Stimulated activated naive CD8-positive, alpha-beta T cell treated with anti-CD3 and anti-CD28 coated beads, Interleukin-15, amount 100 ng/mL, for 72 hours (primary cell): ENCODE measurements at regions not wholly inside any gene's neighbourhood (a gene's known extent, or its start where the extent isn't known, plus 50 kb on each side); places are given as distances from the start of the nearest gene placed in this dataset.
"Not testable (repeated sequence)": the region's sequence is repeated elsewhere in the genome, so short reads cannot be mapped to it uniquely, and the experiment has no call there.

Experiments
- ATAC-seq: fragments of 150-1000 bp; cut with Tn5 transposase; 2 replicates; pipeline ENCODE4 v1.10.0; 2021; ENCODE audit warnings: mild to moderate bottlenecking, moderate library complexity
- DNase-seq, 2 donors: peaks; one replicate each; pipeline ENCODE4 v3.0.0; 2021 to 2022
- H3K27ac Mint-ChIP-seq, 2 donors: one replicate each; pipeline ENCODE4 v1.8.0; 2022; ENCODE audit warnings: mild to moderate bottlenecking in 2 of 2, mixed read lengths in 2 of 2, moderate library complexity in 2 of 2
- H3K27me3 Mint-ChIP-seq: one replicate; pipeline ENCODE4 v1.8.0; 2022; ENCODE audit warnings: mixed read lengths
- H3K4me1 Mint-ChIP-seq: one replicate; pipeline ENCODE4 v1.8.0; 2022; ENCODE audit warnings: mild to moderate bottlenecking, mixed read lengths
- H3K4me3 Mint-ChIP-seq, 2 donors: one replicate each; pipeline ENCODE4 v1.8.0; 2022; ENCODE audit warnings: mild to moderate bottlenecking in 2 of 2, mixed read lengths in 2 of 2, moderate library complexity in 1 of 2
- H3K9me3 Mint-ChIP-seq, 2 donors: one replicate each; pipeline ENCODE4 v1.8.0; 2022; ENCODE audit warnings: mixed read lengths in 2 of 2

- Mint-ChIP-seq H3K9me3 (peaks cover 7 to 9% of the 10 kb centered on the region in 2 donors), H3K27ac (no peak overlapping the region), H3K4me1 (no peaks in the 10 kb centered on the region), H3K27me3 (peaks cover 14% of the 10 kb centered on the region), H3K4me3 (no peak overlapping the region)
- no peak for DNase-seq
- no peak for ATAC-seq
Observed at GRCh38 chr10:2885288-2886278, 181.8 kb upstream of the PFKP start.

- H3K27me3 Mint-ChIP-seq: peaks cover 17% of the 10 kb centered on the region
- H3K4me1 Mint-ChIP-seq, DNase-seq, H3K4me3 Mint-ChIP-seq, ATAC-seq, H3K9me3 Mint-ChIP-seq, H3K27ac Mint-ChIP-seq: not testable (repeated sequence)
Observed at GRCh38 chr10:2883983-2884540, 183.3 kb upstream of the PFKP start.

- DNase-seq: no peak
- Mint-ChIP-seq H3K9me3 (peaks cover 1 to 2% of the 10 kb centered on the region in 2 donors), H3K4me3 (no peak overlapping the region), H3K4me1 (no peaks in the 10 kb centered on the region), H3K27me3 (peaks cover 17% of the 10 kb centered on the region), H3K27ac (no peak overlapping the region)
- ATAC-seq: no peak
Observed at GRCh38 chr10:2883238-2883637, 184.1 kb upstream of the PFKP start.

- no peak for ATAC-seq
- no peak for DNase-seq
- Mint-ChIP-seq H3K4me3 (no peak overlapping the region), H3K4me1 (no peaks in the 10 kb centered on the region), H3K27ac (no peak overlapping the region), H3K27me3 (peaks cover 17% of the 10 kb centered on the region), H3K9me3 (no peaks in the 10 kb centered on the region)
Observed at GRCh38 chr10:2882628-2883027, 184.7 kb upstream of the PFKP start.

GRCh38 chr10:2881720-2882620 lies 185.4 kb upstream of the PFKP start:
- Mint-ChIP-seq H3K4me1 (no peaks in the 10 kb centered on the region), H3K9me3 (no peaks in the 10 kb centered on the region), H3K27me3 (peaks cover 17% of the 10 kb centered on the region), H3K4me3 (no peak overlapping the region), H3K27ac (no peak overlapping the region)
- DNase-seq (no peak), ATAC-seq (no peak)

GRCh38 chr10:2880050-2880449 lies 187.3 kb upstream of the PFKP start:
- H3K27ac Mint-ChIP-seq, H3K4me1 Mint-ChIP-seq, H3K9me3 Mint-ChIP-seq, DNase-seq, ATAC-seq, H3K4me3 Mint-ChIP-seq: not testable (repeated sequence)
- H3K27me3 Mint-ChIP-seq: peaks cover 17% of the 10 kb centered on the region

GRCh38 chr10:2878818-2879217 lies 188.5 kb upstream of the PFKP start:
- Mint-ChIP-seq H3K4me3 (no peak overlapping the region), H3K9me3 (no peaks in the 10 kb centered on the region), H3K4me1 (no peaks in the 10 kb centered on the region), H3K27me3 (peaks cover 17% of the 10 kb centered on the region), H3K27ac (no peak overlapping the region)
- ATAC-seq (no peak), DNase-seq (no peak)

- H3K27me3 Mint-ChIP-seq: peaks cover 7% of the 10 kb centered on the region
- no peak overlapping the region for H3K4me3 Mint-ChIP-seq
- DNase-seq (no peak), ATAC-seq (no peak)
- H3K27ac Mint-ChIP-seq: no peak overlapping the region
- no peaks in the 10 kb centered on the region for H3K4me1 Mint-ChIP-seq
- no peaks in the 10 kb centered on the region for H3K9me3 Mint-ChIP-seq
Observed at GRCh38 chr10:2876032-2876431, 191.3 kb upstream of the PFKP start.

GRCh38 chr10:2874963-2875362 lies 192.4 kb upstream of the PFKP start:
- H3K4me1 Mint-ChIP-seq: no peaks in the 10 kb centered on the region
- H3K9me3 Mint-ChIP-seq: no peaks in the 10 kb centered on the region
- ATAC-seq (no peak), DNase-seq (no peak)
- H3K27me3 Mint-ChIP-seq: no peaks in the 10 kb centered on the region
- H3K4me3 Mint-ChIP-seq: no peak overlapping the region
- no peak overlapping the region for H3K27ac Mint-ChIP-seq

- no peak overlapping the region for H3K4me3 Mint-ChIP-seq
- no peak for DNase-seq
- H3K4me1 Mint-ChIP-seq: no peaks in the 10 kb centered on the region
- no peak for ATAC-seq
- peaks cover 7% of the 10 kb centered on the region for H3K27me3 Mint-ChIP-seq
- H3K9me3 Mint-ChIP-seq: no peaks in the 10 kb centered on the region
- H3K27ac Mint-ChIP-seq: no peak overlapping the region
Observed at GRCh38 chr10:2873769-2874168, 193.6 kb upstream of the PFKP start.

GRCh38 chr10:2871673-2872219 lies 195.6 kb upstream of the PFKP start:
- DNase-seq: no peak
- no peak overlapping the region for H3K27ac Mint-ChIP-seq
- no peak for ATAC-seq
- no peak overlapping the region for H3K4me3 Mint-ChIP-seq
- H3K9me3 Mint-ChIP-seq: peaks cover 0 to 7% of the 10 kb centered on the region in 2 donors
- H3K4me1 Mint-ChIP-seq: no peaks in the 10 kb centered on the region
- H3K27me3 Mint-ChIP-seq: peaks cover 25% of the 10 kb centered on the region

GRCh38 chr10:2870654-2871053 lies 196.7 kb upstream of the PFKP start:
- Mint-ChIP-seq H3K4me1 (no peaks in the 10 kb centered on the region), H3K4me3 (no peak overlapping the region), H3K27ac (no peak overlapping the region), H3K27me3 (peaks cover 25% of the 10 kb centered on the region), H3K9me3 (peaks cover 0 to 7% of the 10 kb centered on the region in 2 donors)
- ATAC-seq: no peak
- DNase-seq: no peak

GRCh38 chr10:2867788-2868299 lies 199.5 kb upstream of the PFKP start:
- no peak overlapping the region for H3K4me3 Mint-ChIP-seq
- H3K9me3 Mint-ChIP-seq: peaks cover 0 to 7% of the 10 kb centered on the region in 2 donors
- DNase-seq (no peak), ATAC-seq (no peak)
- peaks cover 25% of the 10 kb centered on the region for H3K27me3 Mint-ChIP-seq
- H3K4me1 Mint-ChIP-seq: no peaks in the 10 kb centered on the region
- H3K27ac Mint-ChIP-seq: no peak overlapping the region

GRCh38 chr10:2866569-2866968 lies 200.8 kb upstream of the PFKP start:
- peaks cover 0 to 7% of the 10 kb centered on the region in 2 donors for H3K9me3 Mint-ChIP-seq
- no peak overlapping the region for H3K4me3 Mint-ChIP-seq

GRCh38 chr10:2861632-2862210 lies 205.6 kb upstream of the PFKP start:
- Mint-ChIP-seq H3K9me3 (peaks cover 10 to 11% of the 10 kb centered on the region in 2 donors), H3K27me3 (peaks cover 15% of the 10 kb centered on the region), H3K27ac (no peak overlapping the region), H3K4me1 (no peaks in the 10 kb centered on the region), H3K4me3 (no peak overlapping the region)
- no peak for ATAC-seq
- DNase-seq: no peak

More at GRCh38 chr10:2866569-2866968, 200.8 kb upstream of the PFKP start:
- H3K27me3 Mint-ChIP-seq: peaks cover 25% of the 10 kb centered on the region
- ATAC-seq (no peak), DNase-seq (no peak)
- H3K27ac Mint-ChIP-seq: no peak overlapping the region
- H3K4me1 Mint-ChIP-seq: no peaks in the 10 kb centered on the region
